ENCODE measurements at regions not wholly inside any gene's neighbourhood (a gene's known extent, or its start where the extent isn't known, plus 50 kb on each side); places are given as distances from the start of the nearest gene placed in this dataset.

DNA sequence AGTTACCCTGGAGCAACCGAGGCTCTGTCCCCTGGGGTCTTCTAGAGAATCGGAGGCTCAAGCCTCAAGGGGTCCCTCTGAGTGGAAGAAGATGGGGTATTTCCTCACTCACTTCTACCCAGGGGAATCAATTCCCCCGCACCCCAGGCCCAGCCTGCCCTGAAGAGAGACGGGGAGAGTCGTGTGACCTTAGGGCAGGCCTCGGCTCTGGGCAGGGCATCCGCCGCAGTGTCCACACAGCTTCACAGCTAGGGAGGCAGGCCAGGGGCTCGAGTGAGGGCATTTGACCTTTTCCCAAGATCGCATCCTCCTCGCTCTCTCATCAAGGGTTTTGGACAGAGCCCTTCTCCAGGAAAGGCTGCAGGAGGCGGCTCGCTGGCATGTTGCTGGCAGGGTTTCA lies 57.9 kb upstream of the CNOT6 start:
- TF ChIP-seq CREB1 (IDR thresholded peaks at IDR 0.05; ENCODE audit: low read depth), result no peak
- TF ChIP-seq FOXM1 (IDR thresholded peaks at IDR 0.05; ENCODE audit: borderline replicate concordance, low read depth), result no peak
- no peak for TF ChIP-seq ZBTB7A (IDR thresholded peaks at IDR 0.05; ENCODE audit: low read depth)
- no peak for TF ChIP-seq CEBPB (IDR thresholded peaks at IDR 0.05)
- no peak for TF ChIP-seq TEAD4 (IDR thresholded peaks at IDR 0.05)
- TF ChIP-seq, protein P1, sequence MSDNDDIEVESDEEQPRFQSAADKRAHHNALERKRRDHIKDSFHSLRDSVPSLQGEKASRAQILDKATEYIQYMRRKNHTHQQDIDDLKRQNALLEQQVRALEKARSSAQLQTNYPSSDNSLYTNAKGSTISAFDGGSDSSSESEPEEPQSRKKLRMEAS (IDR thresholded peaks at IDR 0.05), result no peak
- no peak for TF ChIP-seq RAD21 (IDR thresholded peaks at IDR 0.05; ENCODE audit: low read depth)
- TF ChIP-seq EGR1 (IDR thresholded peaks at IDR 0.05), result no peak
- no peak for TF ChIP-seq REST (IDR thresholded peaks at IDR 0.05; ENCODE audit: low read depth)
- TF ChIP-seq NFIC (IDR thresholded peaks at IDR 0.05), result no peak
- TF ChIP-seq YY1 (IDR thresholded peaks at IDR 0.05; ENCODE audit: low read depth), result no peak
- no peak for TF ChIP-seq EP300 (IDR thresholded peaks at IDR 0.05; ENCODE audit: borderline replicate concordance)
- no peak for TF ChIP-seq TAF1 (IDR thresholded peaks at IDR 0.05; ENCODE audit: low read depth)
- TF ChIP-seq TCF12 (IDR thresholded peaks at IDR 0.05; ENCODE audit: low read depth), result no peak
- TF ChIP-seq, protein P2, sequence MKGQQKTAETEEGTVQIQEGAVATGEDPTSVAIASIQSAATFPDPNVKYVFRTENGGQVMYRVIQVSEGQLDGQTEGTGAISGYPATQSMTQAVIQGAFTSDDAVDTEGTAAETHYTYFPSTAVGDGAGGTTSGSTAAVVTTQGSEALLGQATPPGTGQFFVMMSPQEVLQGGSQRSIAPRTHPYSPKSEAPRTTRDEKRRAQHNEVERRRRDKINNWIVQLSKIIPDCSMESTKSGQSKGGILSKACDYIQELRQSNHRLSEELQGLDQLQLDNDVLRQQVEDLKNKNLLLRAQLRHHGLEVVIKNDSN (IDR thresholded peaks at IDR 0.05), result no peak

DNA sequence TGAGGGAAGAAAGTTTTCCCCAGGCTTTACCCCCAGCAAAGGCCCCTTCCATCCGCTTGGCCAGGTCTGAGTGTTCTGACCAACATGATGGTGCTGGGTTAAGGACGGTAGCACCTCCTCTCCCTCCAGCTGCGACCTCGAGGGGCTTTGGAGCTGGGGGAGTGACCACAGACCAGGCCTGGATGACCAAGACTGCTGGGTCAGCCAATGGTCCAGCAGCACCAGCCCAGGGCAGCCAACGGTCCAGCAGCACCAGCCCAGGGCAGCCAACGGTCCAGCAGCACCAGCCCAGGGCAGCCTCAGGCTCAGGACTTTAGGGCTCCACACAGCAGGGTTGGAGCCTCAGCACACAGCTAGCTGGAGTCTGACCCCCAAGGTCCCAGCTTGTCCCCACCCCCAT lies 57.2 kb upstream of the CNOT6 start:
- TF ChIP-seq REST (IDR thresholded peaks at IDR 0.05; ENCODE audit: low read depth) (no peak), NFIC (IDR thresholded peaks at IDR 0.05) (no peak), TEAD4 (IDR thresholded peaks at IDR 0.05) (no peak), TAF1 (IDR thresholded peaks at IDR 0.05; ENCODE audit: low read depth) (no peak), RAD21 (IDR thresholded peaks at IDR 0.05; ENCODE audit: low read depth) (no peak), ZBTB7A (IDR thresholded peaks at IDR 0.05; ENCODE audit: low read depth) (no peak), EGR1 (IDR thresholded peaks at IDR 0.05) (no peak), EP300 (IDR thresholded peaks at IDR 0.05; ENCODE audit: borderline replicate concordance) (no peak), FOXM1 (IDR thresholded peaks at IDR 0.05; ENCODE audit: borderline replicate concordance, low read depth) (no peak), YY1 (IDR thresholded peaks at IDR 0.05; ENCODE audit: low read depth) (no peak), TCF12 (IDR thresholded peaks at IDR 0.05; ENCODE audit: low read depth) (no peak)
- TF ChIP-seq, protein P1 (IDR thresholded peaks at IDR 0.05), result no peak
- TF ChIP-seq, protein P2 (IDR thresholded peaks at IDR 0.05), result no peak

DNA sequence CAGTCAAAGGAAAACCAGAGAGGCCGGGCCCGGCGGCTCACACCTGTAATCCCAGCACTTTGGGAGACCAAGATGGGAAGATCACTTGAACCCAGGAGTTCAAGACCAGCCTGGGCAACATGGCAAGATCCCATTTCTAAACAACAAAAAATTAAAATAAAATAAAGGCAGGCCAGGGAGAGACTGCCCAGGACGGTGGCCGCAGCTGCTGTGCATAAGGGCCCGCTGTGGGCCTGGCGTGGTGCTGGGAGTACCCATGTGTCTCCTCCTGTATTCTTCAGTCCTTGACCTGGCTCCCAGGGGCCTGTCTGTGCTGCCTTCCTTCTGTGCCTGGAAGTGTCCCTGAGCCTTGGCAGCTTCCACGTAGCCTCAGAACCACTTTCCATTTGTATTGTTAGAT lies 56.8 kb upstream of the CNOT6 start:
- no peak for TF ChIP-seq CEBPB (IDR thresholded peaks at IDR 0.05)
- TF ChIP-seq EP300 (IDR thresholded peaks at IDR 0.05; ENCODE audit: borderline replicate concordance), result no peak
- no peak for TF ChIP-seq TEAD4 (IDR thresholded peaks at IDR 0.05)
- no peak for TF ChIP-seq RAD21 (IDR thresholded peaks at IDR 0.05; ENCODE audit: low read depth)
- no peak for TF ChIP-seq REST (IDR thresholded peaks at IDR 0.05; ENCODE audit: low read depth)
- TF ChIP-seq, protein P2 (IDR thresholded peaks at IDR 0.05), result no peak
- TF ChIP-seq YY1 (IDR thresholded peaks at IDR 0.05; ENCODE audit: low read depth), result no peak
- TF ChIP-seq EGR1 (IDR thresholded peaks at IDR 0.05), result no peak
- TF ChIP-seq TCF12 (IDR thresholded peaks at IDR 0.05; ENCODE audit: low read depth), result no peak
- no peak for TF ChIP-seq NFIC (IDR thresholded peaks at IDR 0.05)
- no peak for TF ChIP-seq TAF1 (IDR thresholded peaks at IDR 0.05; ENCODE audit: low read depth)
- TF ChIP-seq, protein P1 (IDR thresholded peaks at IDR 0.05), result no peak
- TF ChIP-seq ZBTB7A (IDR thresholded peaks at IDR 0.05; ENCODE audit: low read depth), result no peak
